ENCODE measurements at regions not wholly inside any gene's neighbourhood (a gene's known extent, or its start where the extent isn't known, plus 50 kb on each side); places are given as distances from the start of the nearest gene placed in this dataset.
"Not testable (repeated sequence)": the region's sequence is repeated elsewhere in the genome, so short reads cannot be mapped to it uniquely, and the experiment has no call there.

DNA sequence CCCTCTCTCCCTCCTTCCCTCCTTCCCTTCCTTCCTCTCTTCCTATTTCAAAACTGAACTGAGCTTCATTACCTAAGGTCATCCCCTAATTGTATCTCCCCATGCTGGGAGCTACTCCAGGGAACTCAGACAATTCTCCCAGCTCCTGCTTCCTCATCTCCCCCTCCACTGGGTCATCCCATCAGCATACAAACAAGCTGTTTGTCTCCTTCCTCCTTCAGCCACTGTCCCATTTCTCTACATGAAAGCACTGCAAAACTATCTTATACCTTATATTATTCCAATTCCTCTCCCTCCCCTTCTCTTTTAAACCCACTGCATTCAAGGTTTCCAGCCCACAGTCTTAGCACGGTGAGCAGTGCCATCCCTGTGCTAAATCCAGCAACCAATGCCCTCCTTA, 262.4 kb downstream of the AGTPBP1 start:
- Histone ChIP-seq H3K27me3 (ENCODE audit: insufficient read depth, low read length, poor library complexity, severe bottlenecking) (no peaks in the 10 kb centered on the region), H3K9me3 (ENCODE audit: insufficient read depth, low read depth, low read length) (no peaks in the 10 kb centered on the region), H3K4me2 (ENCODE audit: low read depth, low read length, poor library complexity, severe bottlenecking) (no peak overlapping the region), H3K36me3 (ENCODE audit: insufficient read depth, low read length) (no peaks in the 10 kb centered on the region), H3F3A (ENCODE audit: low read depth) (no peaks in the 10 kb centered on the region), H4K20me1 (ENCODE audit: insufficient read depth, low read length, poor library complexity, severe bottlenecking) (no peaks in the 10 kb centered on the region), H3K9ac (ENCODE audit: low read depth, low read length, poor library complexity, severe bottlenecking) (no peak overlapping the region), H3K9me2 (replicated peaks; ENCODE audit: low read depth, low read length) (no peaks in the 10 kb centered on the region), H3K4me3 (ENCODE audit: low read length, poor library complexity, severe bottlenecking) (no peak overlapping the region), H3K79me2 (ENCODE audit: insufficient read depth, low read length) (no peaks in the 10 kb centered on the region), H3K4me1 (ENCODE audit: insufficient read depth, low read length, poor library complexity, severe bottlenecking) (no peaks in the 10 kb centered on the region), H2AFZ (ENCODE audit: low read length) (no peak overlapping the region)
- TF ChIP-seq EZH2phosphoT487 (IDR thresholded peaks at IDR 0.05; ENCODE audit: borderline replicate concordance): no peak
- TF ChIP-seq, protein P1, sequence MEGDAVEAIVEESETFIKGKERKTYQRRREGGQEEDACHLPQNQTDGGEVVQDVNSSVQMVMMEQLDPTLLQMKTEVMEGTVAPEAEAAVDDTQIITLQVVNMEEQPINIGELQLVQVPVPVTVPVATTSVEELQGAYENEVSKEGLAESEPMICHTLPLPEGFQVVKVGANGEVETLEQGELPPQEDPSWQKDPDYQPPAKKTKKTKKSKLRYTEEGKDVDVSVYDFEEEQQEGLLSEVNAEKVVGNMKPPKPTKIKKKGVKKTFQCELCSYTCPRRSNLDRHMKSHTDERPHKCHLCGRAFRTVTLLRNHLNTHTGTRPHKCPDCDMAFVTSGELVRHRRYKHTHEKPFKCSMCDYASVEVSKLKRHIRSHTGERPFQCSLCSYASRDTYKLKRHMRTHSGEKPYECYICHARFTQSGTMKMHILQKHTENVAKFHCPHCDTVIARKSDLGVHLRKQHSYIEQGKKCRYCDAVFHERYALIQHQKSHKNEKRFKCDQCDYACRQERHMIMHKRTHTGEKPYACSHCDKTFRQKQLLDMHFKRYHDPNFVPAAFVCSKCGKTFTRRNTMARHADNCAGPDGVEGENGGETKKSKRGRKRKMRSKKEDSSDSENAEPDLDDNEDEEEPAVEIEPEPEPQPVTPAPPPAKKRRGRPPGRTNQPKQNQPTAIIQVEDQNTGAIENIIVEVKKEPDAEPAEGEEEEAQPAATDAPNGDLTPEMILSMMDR (conservative IDR thresholded peaks at IDR 0.05; ENCODE audit: low read length): no peak

GRCh38 chr9:85478847-85479246, 262.9 kb downstream of the AGTPBP1 start:
- H3K9me3 ChIP-seq (ENCODE audit: insufficient read depth, low read depth, low read length): no peaks in the 10 kb centered on the region
- no peaks in the 10 kb centered on the region for H3K27me3 ChIP-seq (ENCODE audit: insufficient read depth, low read length, poor library complexity, severe bottlenecking)
- H2AFZ ChIP-seq (ENCODE audit: low read length): no peak overlapping the region
- no peak overlapping the region for H3K4me2 ChIP-seq (ENCODE audit: low read depth, low read length, poor library complexity, severe bottlenecking)
- H3K9ac ChIP-seq (ENCODE audit: low read depth, low read length, poor library complexity, severe bottlenecking): no peak overlapping the region
- H3K36me3 ChIP-seq (ENCODE audit: insufficient read depth, low read length): no peaks in the 10 kb centered on the region
- no peak overlapping the region for H3K4me3 ChIP-seq (ENCODE audit: low read length, poor library complexity, severe bottlenecking)
- no peaks in the 10 kb centered on the region for H4K20me1 ChIP-seq (ENCODE audit: insufficient read depth, low read length, poor library complexity, severe bottlenecking)
- H3K4me1 ChIP-seq (ENCODE audit: insufficient read depth, low read length, poor library complexity, severe bottlenecking): no peaks in the 10 kb centered on the region
- TF ChIP-seq EZH2phosphoT487 (IDR thresholded peaks at IDR 0.05; ENCODE audit: borderline replicate concordance): no peak
- TF ChIP-seq, protein P1 (conservative IDR thresholded peaks at IDR 0.05; ENCODE audit: low read length): no peak
- H3K9me2 ChIP-seq (replicated peaks; ENCODE audit: low read depth, low read length): no peaks in the 10 kb centered on the region
- no peaks in the 10 kb centered on the region for H3K79me2 ChIP-seq (ENCODE audit: insufficient read depth, low read length)
- H3F3A ChIP-seq (ENCODE audit: low read depth): no peaks in the 10 kb centered on the region

- not testable (repeated sequence) for H3K9me3 ChIP-seq (ENCODE audit: insufficient read depth, low read depth, low read length); H3K9me2 ChIP-seq (replicated peaks; ENCODE audit: low read depth, low read length); H3K4me3 ChIP-seq (ENCODE audit: low read length, poor library complexity, severe bottlenecking); H3K27me3 ChIP-seq (ENCODE audit: insufficient read depth, low read length, poor library complexity, severe bottlenecking); H3K9ac ChIP-seq (ENCODE audit: low read depth, low read length, poor library complexity, severe bottlenecking); H2AFZ ChIP-seq (ENCODE audit: low read length); H3F3A ChIP-seq (ENCODE audit: low read depth); H3K4me2 ChIP-seq (ENCODE audit: low read depth, low read length, poor library complexity, severe bottlenecking); H3K4me1 ChIP-seq (ENCODE audit: insufficient read depth, low read length, poor library complexity, severe bottlenecking); H4K20me1 ChIP-seq (ENCODE audit: insufficient read depth, low read length, poor library complexity, severe bottlenecking); H3K36me3 ChIP-seq (ENCODE audit: insufficient read depth, low read length); H3K79me2 ChIP-seq (ENCODE audit: insufficient read depth, low read length)
These were observed 266.9 kb downstream of the AGTPBP1 start for GRCh38 chr9:85474896-85475295.

DNA sequence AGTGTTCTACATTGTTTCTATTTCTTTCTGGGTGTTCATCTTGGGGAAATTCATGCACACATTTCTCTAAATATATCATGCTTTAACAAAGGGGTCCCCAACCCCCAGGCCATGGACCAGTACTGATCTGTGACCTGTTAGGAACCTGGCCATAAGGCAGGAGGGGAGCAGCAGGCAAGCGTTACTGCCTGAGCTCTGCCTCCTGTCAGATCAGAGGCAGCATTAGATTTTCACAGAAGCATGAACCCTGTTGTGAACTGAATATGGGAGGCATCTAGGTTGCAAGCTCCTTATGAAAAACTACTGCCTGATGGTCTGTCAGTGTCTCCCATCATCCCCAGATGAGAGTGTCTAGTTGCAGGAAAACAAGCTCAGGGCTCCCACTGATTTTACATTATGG, 270.0 kb downstream of the AGTPBP1 start:
- no peak overlapping the region for H3K4me2 ChIP-seq (ENCODE audit: low read depth, low read length, poor library complexity, severe bottlenecking)
- H3K9ac ChIP-seq (ENCODE audit: low read depth, low read length, poor library complexity, severe bottlenecking): no peak overlapping the region

More for the DNA sequence above, 270.0 kb downstream of the AGTPBP1 start:
- Histone ChIP-seq H3K36me3 (ENCODE audit: insufficient read depth, low read length) (no peaks in the 10 kb centered on the region), H2AFZ (ENCODE audit: low read length) (no peak overlapping the region), H3K9me2 (replicated peaks; ENCODE audit: low read depth, low read length) (no peaks in the 10 kb centered on the region), H3F3A (ENCODE audit: low read depth) (no peaks in the 10 kb centered on the region), H4K20me1 (ENCODE audit: insufficient read depth, low read length, poor library complexity, severe bottlenecking) (no peaks in the 10 kb centered on the region), H3K4me1 (ENCODE audit: insufficient read depth, low read length, poor library complexity, severe bottlenecking) (no peaks in the 10 kb centered on the region), H3K27me3 (ENCODE audit: insufficient read depth, low read length, poor library complexity, severe bottlenecking) (no peaks in the 10 kb centered on the region), H3K4me3 (ENCODE audit: low read length, poor library complexity, severe bottlenecking) (no peak overlapping the region), H3K79me2 (ENCODE audit: insufficient read depth, low read length) (no peaks in the 10 kb centered on the region), H3K9me3 (ENCODE audit: insufficient read depth, low read depth, low read length) (no peaks in the 10 kb centered on the region)
- TF ChIP-seq EZH2phosphoT487 (IDR thresholded peaks at IDR 0.05; ENCODE audit: borderline replicate concordance): no peak
- TF ChIP-seq, protein P1 (conservative IDR thresholded peaks at IDR 0.05; ENCODE audit: low read length): no peak

Measured in Loucy (cell line).